ENCODE measurements at regions not wholly inside any gene's neighbourhood (a gene's known extent, or its start where the extent isn't known, plus 50 kb on each side); places are given as distances from the start of the nearest gene placed in this dataset.

DNA sequence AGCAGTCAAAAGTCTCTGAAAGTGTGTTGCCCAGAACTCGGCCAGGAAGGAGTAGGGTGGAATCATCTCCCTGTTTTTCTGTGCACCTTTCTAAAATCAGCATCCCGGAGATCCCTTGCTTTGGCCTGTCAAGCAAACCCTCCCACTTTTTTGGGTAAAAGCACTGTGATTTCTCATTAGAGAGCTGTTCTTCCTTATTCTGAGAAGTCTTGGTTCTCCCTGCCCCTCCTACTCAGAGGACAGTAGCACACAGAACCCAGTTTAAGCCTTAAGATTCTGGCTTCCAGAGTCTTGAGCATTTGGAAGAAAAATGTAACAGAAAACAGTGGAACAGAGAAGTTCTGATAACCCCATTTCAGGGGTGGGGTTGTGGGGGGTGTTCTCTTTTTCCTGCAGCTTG, 52.6 kb upstream of the KATNAL1 start:
- H3K9me3 ChIP-seq = no peaks in the 10 kb centered on the region
- H3K27ac ChIP-seq = no peak overlapping the region
- no peak overlapping the region for H3K4me3 ChIP-seq
- peaks cover 0 to 17% (median 0%) of the 10 kb centered on the region in 4 donors for H3K4me1 ChIP-seq
- TF ChIP-seq, protein P1, sequence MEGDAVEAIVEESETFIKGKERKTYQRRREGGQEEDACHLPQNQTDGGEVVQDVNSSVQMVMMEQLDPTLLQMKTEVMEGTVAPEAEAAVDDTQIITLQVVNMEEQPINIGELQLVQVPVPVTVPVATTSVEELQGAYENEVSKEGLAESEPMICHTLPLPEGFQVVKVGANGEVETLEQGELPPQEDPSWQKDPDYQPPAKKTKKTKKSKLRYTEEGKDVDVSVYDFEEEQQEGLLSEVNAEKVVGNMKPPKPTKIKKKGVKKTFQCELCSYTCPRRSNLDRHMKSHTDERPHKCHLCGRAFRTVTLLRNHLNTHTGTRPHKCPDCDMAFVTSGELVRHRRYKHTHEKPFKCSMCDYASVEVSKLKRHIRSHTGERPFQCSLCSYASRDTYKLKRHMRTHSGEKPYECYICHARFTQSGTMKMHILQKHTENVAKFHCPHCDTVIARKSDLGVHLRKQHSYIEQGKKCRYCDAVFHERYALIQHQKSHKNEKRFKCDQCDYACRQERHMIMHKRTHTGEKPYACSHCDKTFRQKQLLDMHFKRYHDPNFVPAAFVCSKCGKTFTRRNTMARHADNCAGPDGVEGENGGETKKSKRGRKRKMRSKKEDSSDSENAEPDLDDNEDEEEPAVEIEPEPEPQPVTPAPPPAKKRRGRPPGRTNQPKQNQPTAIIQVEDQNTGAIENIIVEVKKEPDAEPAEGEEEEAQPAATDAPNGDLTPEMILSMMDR (IDR thresholded peaks at IDR 0.05) = no peak
- no peak for TF ChIP-seq EP300 (IDR thresholded peaks at IDR 0.05)
- no peak for TF ChIP-seq POLR2A (IDR thresholded peaks at IDR 0.05)
- DNase-seq (ENCODE audit: low spot score in 2 of 2) = no peak
- no peaks in the 10 kb centered on the region for H3K27me3 ChIP-seq
- no peaks in the 10 kb centered on the region for H3K36me3 ChIP-seq
- 93 to 100% methylated on average over 2 of the region's 2 CpGs for WGBS, 2 donors

DNA sequence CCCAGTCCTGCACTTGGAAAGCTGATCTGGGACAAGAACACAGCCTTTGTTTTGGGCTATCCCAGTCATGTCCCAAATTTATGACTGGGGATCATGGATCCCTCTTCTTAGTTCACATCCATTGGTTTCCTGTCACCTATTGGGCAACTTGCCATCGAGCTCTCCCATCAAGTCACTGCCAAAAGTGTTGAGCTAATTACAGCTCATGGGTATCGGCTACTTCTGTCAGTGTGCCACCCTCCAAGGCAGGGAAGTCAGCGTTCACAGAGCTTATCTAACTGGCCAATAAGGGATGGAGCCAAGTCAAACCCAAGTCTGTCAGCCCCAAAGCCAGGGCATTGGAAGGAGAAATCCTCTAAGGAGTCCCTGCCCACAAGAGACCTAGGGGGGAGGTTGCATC, 53.2 kb upstream of the KATNAL1 start:
- TF ChIP-seq, protein P1 (IDR thresholded peaks at IDR 0.05) = no peak
- TF ChIP-seq POLR2A (IDR thresholded peaks at IDR 0.05) (no peak), EP300 (IDR thresholded peaks at IDR 0.05) (no peak)

DNA sequence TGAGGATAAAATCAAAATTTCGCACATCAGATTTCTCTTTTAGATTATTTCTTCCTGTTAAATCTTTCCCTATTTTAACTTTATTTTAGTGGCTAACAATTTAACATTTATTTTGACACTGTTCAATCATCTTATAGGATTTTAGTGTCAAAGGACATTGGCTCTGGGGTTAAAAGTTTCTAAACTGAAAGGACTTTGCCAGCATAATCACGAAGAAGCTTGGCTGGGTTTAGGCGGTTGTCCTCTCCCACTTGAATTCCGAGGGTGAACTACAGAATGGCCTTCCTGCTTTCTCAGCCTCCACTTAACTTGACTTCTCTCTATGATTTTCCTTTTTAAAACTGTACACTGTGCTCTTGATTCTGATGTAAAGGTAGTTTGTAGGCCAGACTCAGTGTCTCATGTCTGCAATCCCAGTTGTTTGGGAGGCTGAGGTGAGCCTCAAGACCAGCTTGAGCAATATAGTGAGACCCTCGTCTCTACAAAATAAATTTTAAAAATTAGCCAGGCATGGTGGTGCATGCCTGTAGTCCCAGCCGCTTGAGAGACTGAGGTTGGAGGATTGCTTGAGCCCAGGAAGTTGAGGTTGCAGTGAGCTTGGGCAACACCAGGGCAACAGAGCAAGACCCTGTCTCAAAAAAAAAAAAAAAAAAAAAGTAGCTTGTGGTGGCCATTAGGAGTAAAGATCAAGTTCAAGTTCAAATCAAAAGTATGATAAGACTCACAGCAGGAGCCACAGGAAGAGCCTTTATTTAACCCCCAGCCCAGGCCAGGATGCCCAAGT, 54.8 kb upstream of the KATNAL1 start:
- Histone ChIP-seq H3K36me3 (no peaks in the 10 kb centered on the region), H3K27me3 (no peaks in the 10 kb centered on the region), H3K9me3 (no peaks in the 10 kb centered on the region), H3K4me1 (peaks cover 0 to 17% (median 0%) of the 10 kb centered on the region in 4 donors), H3K27ac (peak overlapping the region in 2 of 4 donors; percentile 53 to 67), H3K4me3 (no peak overlapping the region)
- DNase-seq (ENCODE audit: low spot score in 2 of 2) = no peak
- TF ChIP-seq EP300 (IDR thresholded peaks at IDR 0.05) = no peak
- no peak for TF ChIP-seq POLR2A (IDR thresholded peaks at IDR 0.05)
- TF ChIP-seq, protein P1 (IDR thresholded peaks at IDR 0.05) = no peak
- 58 to 64% methylated on average over 6 of the region's 6 CpGs for WGBS, 2 donors

More for the DNA sequence above, 53.2 kb upstream of the KATNAL1 start:
- H3K9me3 ChIP-seq = no peaks in the 10 kb centered on the region
- WGBS, 2 donors = 93 to 98% methylated on average over 3 of the region's 3 CpGs
- no peaks in the 10 kb centered on the region for H3K36me3 ChIP-seq
- DNase-seq (ENCODE audit: low spot score in 2 of 2) = no peak
- no peak overlapping the region for H3K27ac ChIP-seq
- no peaks in the 10 kb centered on the region for H3K27me3 ChIP-seq
- H3K4me3 ChIP-seq = no peak overlapping the region
- H3K4me1 ChIP-seq = peaks cover 0 to 19% (median 0%) of the 10 kb centered on the region in 4 donors

DNA sequence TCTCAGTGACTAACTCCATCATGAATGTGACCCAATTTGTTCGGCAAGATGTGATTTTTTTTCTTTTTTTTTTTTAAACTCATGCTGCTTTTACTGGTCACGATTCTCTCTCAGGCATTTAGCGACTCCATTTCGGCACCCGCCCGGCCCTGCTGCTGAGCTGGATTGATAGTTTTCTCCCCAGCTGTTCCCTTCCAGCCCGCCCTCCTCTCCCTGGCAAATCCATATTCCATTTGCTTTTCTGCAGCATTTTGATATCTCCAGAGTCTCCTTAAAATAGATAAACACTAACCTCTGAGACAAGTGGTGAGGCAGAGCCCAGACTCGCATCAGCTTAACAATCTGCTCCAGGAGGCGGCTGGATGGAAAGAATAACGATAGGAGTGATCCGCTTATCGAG, 55.5 kb upstream of the KATNAL1 start:
- 65 to 74% methylated on average over 12 of the region's 12 CpGs for WGBS, 2 donors
- DNase-seq (ENCODE audit: low spot score in 2 of 2) = peak in 1 of 2 donors; percentile 20
- H3K4me1 ChIP-seq = peaks cover 0 to 17% (median 0%) of the 10 kb centered on the region in 4 donors
- H3K27me3 ChIP-seq = no peaks in the 10 kb centered on the region
- peak overlapping the region in 3 of 4 donors; percentile 30 to 67 (median 46) for H3K27ac ChIP-seq
- no peaks in the 10 kb centered on the region for H3K36me3 ChIP-seq
- TF ChIP-seq POLR2A (IDR thresholded peaks at IDR 0.05) = no peak
- no peak for TF ChIP-seq EP300 (IDR thresholded peaks at IDR 0.05)
- TF ChIP-seq, protein P1 (IDR thresholded peaks at IDR 0.05) = no peak
- H3K9me3 ChIP-seq = no peaks in the 10 kb centered on the region
- H3K4me3 ChIP-seq = no peak overlapping the region

DNA sequence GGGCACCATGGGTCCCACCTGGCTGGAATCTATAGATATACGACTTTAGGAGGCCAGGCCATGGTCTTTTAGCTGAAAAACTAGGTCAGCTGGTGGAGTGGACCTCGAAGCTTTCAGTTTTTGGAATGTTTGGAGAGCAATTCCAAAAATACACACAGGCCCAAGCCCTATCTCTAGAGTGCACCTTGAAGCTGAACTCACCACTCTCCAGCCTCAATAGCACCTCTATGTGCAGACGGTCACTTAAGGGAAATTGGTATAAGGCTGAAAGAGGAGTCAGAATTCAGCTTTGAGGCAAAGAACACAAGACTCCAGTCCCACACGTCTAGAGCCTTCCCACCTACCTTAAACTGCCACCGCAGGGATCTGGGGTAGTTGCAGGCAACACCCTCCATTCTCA, 56.4 kb upstream of the KATNAL1 start:
- Histone ChIP-seq H3K27me3 (no peaks in the 10 kb centered on the region), H3K27ac (no peak overlapping the region), H3K4me3 (no peak overlapping the region), H3K36me3 (no peaks in the 10 kb centered on the region), H3K4me1 (peaks cover 0 to 17% (median 0%) of the 10 kb centered on the region in 4 donors), H3K9me3 (no peaks in the 10 kb centered on the region)
- WGBS, 2 donors = 87 to 90% methylated on average over 5 of the region's 5 CpGs
- TF ChIP-seq POLR2A (IDR thresholded peaks at IDR 0.05) (no peak), EP300 (IDR thresholded peaks at IDR 0.05) (no peak)
- TF ChIP-seq, protein P1 (IDR thresholded peaks at IDR 0.05) = no peak
- no peak for DNase-seq (ENCODE audit: low spot score in 2 of 2)

All from tibial nerve (tissue), 4 donors.